Neural cell (in vitro differentiated cells): ENCODE measurements at regions not wholly inside any gene's neighbourhood (a gene's known extent, or its start where the extent isn't known, plus 50 kb on each side); places are given as distances from the start of the nearest gene placed in this dataset.

Source experiments
- EP300 ChIP-seq: fragments of 450-650 bp; conservative IDR thresholded peaks from 2 replicates; pipeline ENCODE4 v1.6.1; 2014; ENCODE audit warnings: antibody characterized with exemption, mild to moderate bottlenecking, moderate library complexity; ENCODE audit not compliant: poor library complexity, severe bottlenecking
- EZH2 ChIP-seq: fragments of 200-600, 300-800 bp; shearing (Covaris generic), sonication (generic); IDR thresholded peaks from 2 replicates; pipeline ENCODE4 v1.6.1; 2014; ENCODE audit warnings: antibody characterized with exemption, low read length, borderline replicate concordance, mild to moderate bottlenecking; ENCODE audit not compliant: insufficient read depth, poor library complexity, severe bottlenecking
- POLR2AphosphoS5 ChIP-seq: IDR thresholded peaks from 2 replicates; pipeline ENCODE4 v1.6.1; 2012
- RAD21 ChIP-seq: fragments of 450-650 bp; conservative IDR thresholded peaks from 2 replicates; pipeline ENCODE4 v1.6.1; 2014; ENCODE audit warnings: antibody characterized with exemption, mild to moderate bottlenecking, moderate library complexity
- SMC3 ChIP-seq: fragments of 450-650 bp; conservative IDR thresholded peaks from 2 replicates; pipeline ENCODE4 v1.6.1; 2014; ENCODE audit warnings: antibody characterized with exemption, mild to moderate bottlenecking, moderate library complexity; ENCODE audit not compliant: poor library complexity
- TAF1 ChIP-seq: IDR thresholded peaks from 2 replicates; pipeline ENCODE4 v1.6.1; 2012; ENCODE audit warnings: low read depth
- TF ChIP-seq, protein P1 (sequence below): fragments of 450-650 bp; IDR thresholded peaks from 2 replicates; pipeline ENCODE4 v1.5.1; 2014; ENCODE audit warnings: antibody characterized with exemption, mild to moderate bottlenecking, moderate library complexity; ENCODE audit not compliant: poor library complexity, severe bottlenecking
- TF ChIP-seq, protein P2 (sequence below): IDR thresholded peaks from 2 replicates; pipeline ENCODE4 v1.6.1; 2012; ENCODE audit warnings: borderline replicate concordance

DNA sequence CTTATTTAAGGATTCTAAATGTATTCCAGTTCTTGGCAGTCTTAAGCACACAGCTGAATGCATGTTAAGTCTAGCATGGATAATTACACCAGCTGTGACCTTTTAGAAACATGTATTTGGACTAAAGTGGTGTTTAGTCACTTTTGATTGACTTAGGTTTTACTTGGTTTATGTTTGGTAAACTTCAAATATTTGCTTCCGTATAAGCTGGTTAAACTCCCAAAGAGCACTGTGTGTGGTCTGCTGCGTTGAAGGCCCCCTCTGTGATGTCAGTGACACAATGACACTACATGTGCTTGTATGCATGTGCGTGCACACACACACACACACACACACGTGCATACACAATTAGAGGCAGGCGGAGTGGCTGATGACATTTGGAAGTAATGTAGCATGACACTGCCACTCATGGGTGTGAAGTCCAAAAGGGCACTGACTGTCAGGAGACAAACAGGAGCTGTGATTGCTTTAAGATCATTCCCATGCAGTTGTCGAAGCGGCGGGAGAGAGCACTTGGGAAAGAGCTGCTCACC lies 156.1 kb upstream of the CDH13 start:
- TF ChIP-seq, protein P1, sequence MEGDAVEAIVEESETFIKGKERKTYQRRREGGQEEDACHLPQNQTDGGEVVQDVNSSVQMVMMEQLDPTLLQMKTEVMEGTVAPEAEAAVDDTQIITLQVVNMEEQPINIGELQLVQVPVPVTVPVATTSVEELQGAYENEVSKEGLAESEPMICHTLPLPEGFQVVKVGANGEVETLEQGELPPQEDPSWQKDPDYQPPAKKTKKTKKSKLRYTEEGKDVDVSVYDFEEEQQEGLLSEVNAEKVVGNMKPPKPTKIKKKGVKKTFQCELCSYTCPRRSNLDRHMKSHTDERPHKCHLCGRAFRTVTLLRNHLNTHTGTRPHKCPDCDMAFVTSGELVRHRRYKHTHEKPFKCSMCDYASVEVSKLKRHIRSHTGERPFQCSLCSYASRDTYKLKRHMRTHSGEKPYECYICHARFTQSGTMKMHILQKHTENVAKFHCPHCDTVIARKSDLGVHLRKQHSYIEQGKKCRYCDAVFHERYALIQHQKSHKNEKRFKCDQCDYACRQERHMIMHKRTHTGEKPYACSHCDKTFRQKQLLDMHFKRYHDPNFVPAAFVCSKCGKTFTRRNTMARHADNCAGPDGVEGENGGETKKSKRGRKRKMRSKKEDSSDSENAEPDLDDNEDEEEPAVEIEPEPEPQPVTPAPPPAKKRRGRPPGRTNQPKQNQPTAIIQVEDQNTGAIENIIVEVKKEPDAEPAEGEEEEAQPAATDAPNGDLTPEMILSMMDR, result no peak
- TF ChIP-seq, protein P2, sequence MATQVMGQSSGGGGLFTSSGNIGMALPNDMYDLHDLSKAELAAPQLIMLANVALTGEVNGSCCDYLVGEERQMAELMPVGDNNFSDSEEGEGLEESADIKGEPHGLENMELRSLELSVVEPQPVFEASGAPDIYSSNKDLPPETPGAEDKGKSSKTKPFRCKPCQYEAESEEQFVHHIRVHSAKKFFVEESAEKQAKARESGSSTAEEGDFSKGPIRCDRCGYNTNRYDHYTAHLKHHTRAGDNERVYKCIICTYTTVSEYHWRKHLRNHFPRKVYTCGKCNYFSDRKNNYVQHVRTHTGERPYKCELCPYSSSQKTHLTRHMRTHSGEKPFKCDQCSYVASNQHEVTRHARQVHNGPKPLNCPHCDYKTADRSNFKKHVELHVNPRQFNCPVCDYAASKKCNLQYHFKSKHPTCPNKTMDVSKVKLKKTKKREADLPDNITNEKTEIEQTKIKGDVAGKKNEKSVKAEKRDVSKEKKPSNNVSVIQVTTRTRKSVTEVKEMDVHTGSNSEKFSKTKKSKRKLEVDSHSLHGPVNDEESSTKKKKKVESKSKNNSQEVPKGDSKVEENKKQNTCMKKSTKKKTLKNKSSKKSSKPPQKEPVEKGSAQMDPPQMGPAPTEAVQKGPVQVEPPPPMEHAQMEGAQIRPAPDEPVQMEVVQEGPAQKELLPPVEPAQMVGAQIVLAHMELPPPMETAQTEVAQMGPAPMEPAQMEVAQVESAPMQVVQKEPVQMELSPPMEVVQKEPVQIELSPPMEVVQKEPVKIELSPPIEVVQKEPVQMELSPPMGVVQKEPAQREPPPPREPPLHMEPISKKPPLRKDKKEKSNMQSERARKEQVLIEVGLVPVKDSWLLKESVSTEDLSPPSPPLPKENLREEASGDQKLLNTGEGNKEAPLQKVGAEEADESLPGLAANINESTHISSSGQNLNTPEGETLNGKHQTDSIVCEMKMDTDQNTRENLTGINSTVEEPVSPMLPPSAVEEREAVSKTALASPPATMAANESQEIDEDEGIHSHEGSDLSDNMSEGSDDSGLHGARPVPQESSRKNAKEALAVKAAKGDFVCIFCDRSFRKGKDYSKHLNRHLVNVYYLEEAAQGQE, result no peak
- TF ChIP-seq SMC3 (no peak), EZH2 (no peak), POLR2AphosphoS5 (no peak), RAD21 (no peak), TAF1 (no peak), EP300 (no peak)
